ENCODE measurements at regions not wholly inside any gene's neighbourhood (a gene's known extent, or its start where the extent isn't known, plus 50 kb on each side); places are given as distances from the start of the nearest gene placed in this dataset.
A peak's percentile ranks its signal among the peaks of the same experiment; 100 is the strongest.

GRCh38 chr2:199606193-199606780 is 148.5 kb upstream of the SATB2 start:
- no peak overlapping the region for H3K4me3 ChIP-seq
- CTCF ChIA-PET: interaction anchor here (1.1 to 1.2 kb wide), 2 partner anchors 134 to 1293 kb away, joined by 3 to 4 read pairs; no protein-coding TSS in a partner anchor
- peak in 1 of 2 experiments; percentile 12 for DNase-seq (ENCODE audit: low read depth in 1 of 2, low spot score in 1 of 2)
- no peaks in the 10 kb centered on the region for H3K9me3 ChIP-seq
- POLR2A ChIA-PET: no interaction called here
- ATAC-seq: peak in 1 of 2 experiments; percentile 59; a peak in 1 of 6 replicates
- no peak overlapping the region for H3K4me2 ChIP-seq
- FAIRE-seq: no peak
- TF ChIP-seq RAD21 (conservative IDR thresholded peaks at IDR 0.05 in 1 of 2, IDR thresholded peaks at IDR 0.05 in 1 of 2): peak in 1 of 2 experiments; percentile 19; a peak in 1 of 5 replicates
- no peak for TF ChIP-seq RCOR1 (IDR thresholded peaks at IDR 0.05; ENCODE audit: low read depth, low read length)
- no peak for TF ChIP-seq ZNF302 (CRISPR knock-in tag; IDR thresholded peaks at IDR 0.05)
- H3K4me1 ChIP-seq: no peaks in the 10 kb centered on the region
- H3K27ac ChIP-seq: no peak overlapping the region
- 52% methylated on average over 4 of the region's 4 CpGs for WGBS (ENCODE audit: missing lambda C conversion rate)

GRCh38 chr2:199603721-199604291 is 146.1 kb upstream of the SATB2 start:
- CTCF ChIA-PET: interaction anchor here (0.5 to 1.3 kb wide), 2 partner anchors 9 to 315 kb away, joined by 3 read pairs; no protein-coding TSS in a partner anchor
- H3K27ac ChIP-seq: no peak overlapping the region

More at GRCh38 chr2:199603721-199604291, 146.1 kb upstream of the SATB2 start:
- TF ChIP-seq GATA3 (IDR thresholded peaks at IDR 0.05; ENCODE audit: borderline replicate concordance) (no peak), SMC3 (IDR thresholded peaks at IDR 0.05) (no peak), JUNB (IDR thresholded peaks at IDR 0.05) (no peak), BCL3 (IDR thresholded peaks at IDR 0.05) (no peak), PHF8 (IDR thresholded peaks at IDR 0.05; ENCODE audit: borderline replicate concordance, low read depth) (no peak), HDAC2 (IDR thresholded peaks at IDR 0.05) (no peak), HOXB13 (CRISPR knock-in tag; IDR thresholded peaks at IDR 0.05; ENCODE audit: low read depth) (no peak), TFCP2L1 (CRISPR knock-in tag; IDR thresholded peaks at IDR 0.05) (no peak), REST (IDR thresholded peaks at IDR 0.05) (no peak), ESRRA (IDR thresholded peaks at IDR 0.05; ENCODE audit: borderline replicate concordance, low read length) (no peak), CEBPB (IDR thresholded peaks at IDR 0.05) (no peak), MAZ (IDR thresholded peaks at IDR 0.05; ENCODE audit: borderline replicate concordance, low read depth, low read length) (no peak), NPAS2 (CRISPR knock-in tag; IDR thresholded peaks at IDR 0.05; ENCODE audit: borderline replicate concordance) (no peak), HOXB5 (CRISPR knock-in tag; IDR thresholded peaks at IDR 0.05) (no peak), NFE2L2 (conservative IDR thresholded peaks at IDR 0.05; ENCODE audit: low read length) (no peak), HES2 (IDR thresholded peaks at IDR 0.05) (no peak), KDM5A (IDR thresholded peaks at IDR 0.05) (no peak)
- Histone ChIP-seq H3K4me2 (no peak overlapping the region), H3K4me3 (no peak overlapping the region), H3K9me3 (no peaks in the 10 kb centered on the region), H3K4me1 (no peaks in the 10 kb centered on the region)
- WGBS (ENCODE audit: missing lambda C conversion rate): 77% methylated on average over 39 of the region's 39 CpGs
- DNase-seq (ENCODE audit: low read depth in 1 of 2, low spot score in 1 of 2) (no peak), ATAC-seq (no peak), FAIRE-seq (no peak)
- POLR2A ChIA-PET: no interaction called here

All from A549 (cell line).